ENCODE measurements at regions not wholly inside any gene's neighbourhood (a gene's known extent, or its start where the extent isn't known, plus 50 kb on each side); places are given as distances from the start of the nearest gene placed in this dataset.

DNA sequence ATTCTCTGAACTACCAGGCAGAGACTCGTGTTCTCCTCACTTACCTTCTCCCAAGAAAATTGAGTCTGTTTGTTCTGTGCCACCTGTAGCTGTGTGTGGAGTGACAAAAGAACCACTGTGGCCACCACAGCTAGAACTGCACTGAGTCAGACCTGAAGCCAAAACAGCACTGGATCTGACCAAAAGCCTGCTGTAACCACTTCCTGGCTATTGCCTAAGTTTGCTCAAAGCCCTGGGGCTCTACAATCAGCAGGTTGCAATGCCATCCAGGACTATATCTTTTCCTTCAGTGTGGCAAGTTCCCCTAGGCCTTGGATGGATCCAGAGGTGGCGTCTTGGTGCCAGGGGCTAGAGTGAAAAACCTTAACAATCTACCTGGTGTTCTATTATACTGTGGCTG, 449.1 kb downstream of the FAM133A start:
- TF ChIP-seq, protein P1, sequence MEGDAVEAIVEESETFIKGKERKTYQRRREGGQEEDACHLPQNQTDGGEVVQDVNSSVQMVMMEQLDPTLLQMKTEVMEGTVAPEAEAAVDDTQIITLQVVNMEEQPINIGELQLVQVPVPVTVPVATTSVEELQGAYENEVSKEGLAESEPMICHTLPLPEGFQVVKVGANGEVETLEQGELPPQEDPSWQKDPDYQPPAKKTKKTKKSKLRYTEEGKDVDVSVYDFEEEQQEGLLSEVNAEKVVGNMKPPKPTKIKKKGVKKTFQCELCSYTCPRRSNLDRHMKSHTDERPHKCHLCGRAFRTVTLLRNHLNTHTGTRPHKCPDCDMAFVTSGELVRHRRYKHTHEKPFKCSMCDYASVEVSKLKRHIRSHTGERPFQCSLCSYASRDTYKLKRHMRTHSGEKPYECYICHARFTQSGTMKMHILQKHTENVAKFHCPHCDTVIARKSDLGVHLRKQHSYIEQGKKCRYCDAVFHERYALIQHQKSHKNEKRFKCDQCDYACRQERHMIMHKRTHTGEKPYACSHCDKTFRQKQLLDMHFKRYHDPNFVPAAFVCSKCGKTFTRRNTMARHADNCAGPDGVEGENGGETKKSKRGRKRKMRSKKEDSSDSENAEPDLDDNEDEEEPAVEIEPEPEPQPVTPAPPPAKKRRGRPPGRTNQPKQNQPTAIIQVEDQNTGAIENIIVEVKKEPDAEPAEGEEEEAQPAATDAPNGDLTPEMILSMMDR (conservative IDR thresholded peaks at IDR 0.05): no peak
- TF ChIP-seq ZFX (IDR thresholded peaks at IDR 0.05): no peak
